ENCODE measurements at regions not wholly inside any gene's neighbourhood (a gene's known extent, or its start where the extent isn't known, plus 50 kb on each side); places are given as distances from the start of the nearest gene placed in this dataset.

- Histone ChIP-seq H3K27me3 (no peaks in the 10 kb centered on the region), H3K4me1 (ENCODE audit: control insufficient read depth in 1 of 2, insufficient read depth in 1 of 2, low read depth in 1 of 2, low read length in 1 of 2) (no peaks in the 10 kb centered on the region), H3K27ac (no peak overlapping the region), H3K36me3 (no peaks in the 10 kb centered on the region), H3K9me3 (no peaks in the 10 kb centered on the region), H3K4me3 (ENCODE audit: low read depth in 1 of 2, low read length in 1 of 2) (no peak overlapping the region)
- TF ChIP-seq CTCF (IDR thresholded peaks at IDR 0.05), result no peak
Measured at GRCh38 chr10:129157185-129157584, 309.9 kb upstream of the MGMT start.

- Histone ChIP-seq H3K27me3 (no peaks in the 10 kb centered on the region), H3K4me1 (ENCODE audit: control insufficient read depth in 1 of 2, insufficient read depth in 1 of 2, low read depth in 1 of 2, low read length in 1 of 2) (no peaks in the 10 kb centered on the region), H3K9me3 (no peaks in the 10 kb centered on the region), H3K4me3 (ENCODE audit: low read depth in 1 of 2, low read length in 1 of 2) (no peak overlapping the region), H3K27ac (no peak overlapping the region), H3K36me3 (no peaks in the 10 kb centered on the region)
- TF ChIP-seq CTCF (IDR thresholded peaks at IDR 0.05), result no peak
Measured at GRCh38 chr10:129161150-129161549, 305.9 kb upstream of the MGMT start.

GRCh38 chr10:129163531-129163930 lies 303.5 kb upstream of the MGMT start:
- Histone ChIP-seq H3K27me3 (no peaks in the 10 kb centered on the region), H3K4me1 (ENCODE audit: control insufficient read depth in 1 of 2, insufficient read depth in 1 of 2, low read depth in 1 of 2, low read length in 1 of 2) (no peaks in the 10 kb centered on the region), H3K9me3 (no peaks in the 10 kb centered on the region), H3K36me3 (no peaks in the 10 kb centered on the region), H3K4me3 (ENCODE audit: low read depth in 1 of 2, low read length in 1 of 2) (no peak overlapping the region), H3K27ac (no peak overlapping the region)
- no peak for TF ChIP-seq CTCF (IDR thresholded peaks at IDR 0.05)

- Histone ChIP-seq H3K4me1 (ENCODE audit: control insufficient read depth in 1 of 2, insufficient read depth in 1 of 2, low read depth in 1 of 2, low read length in 1 of 2) (no peaks in the 10 kb centered on the region), H3K27me3 (no peaks in the 10 kb centered on the region), H3K27ac (no peak overlapping the region), H3K36me3 (no peaks in the 10 kb centered on the region), H3K9me3 (no peaks in the 10 kb centered on the region), H3K4me3 (ENCODE audit: low read depth in 1 of 2, low read length in 1 of 2) (no peak overlapping the region)
- TF ChIP-seq CTCF (IDR thresholded peaks at IDR 0.05), result no peak
Measured at GRCh38 chr10:129165076-129165720, 301.8 kb upstream of the MGMT start.

GRCh38 chr10:129165770-129166169 lies 301.3 kb upstream of the MGMT start:
- Histone ChIP-seq H3K9me3 (no peaks in the 10 kb centered on the region), H3K4me1 (ENCODE audit: control insufficient read depth in 1 of 2, insufficient read depth in 1 of 2, low read depth in 1 of 2, low read length in 1 of 2) (no peaks in the 10 kb centered on the region), H3K36me3 (no peaks in the 10 kb centered on the region), H3K27ac (no peak overlapping the region), H3K4me3 (ENCODE audit: low read depth in 1 of 2, low read length in 1 of 2) (no peak overlapping the region), H3K27me3 (no peaks in the 10 kb centered on the region)
- no peak for TF ChIP-seq CTCF (IDR thresholded peaks at IDR 0.05)

- TF ChIP-seq CTCF (IDR thresholded peaks at IDR 0.05), result no peak
- Histone ChIP-seq H3K36me3 (no peaks in the 10 kb centered on the region), H3K27ac (no peak overlapping the region), H3K27me3 (no peaks in the 10 kb centered on the region), H3K4me3 (ENCODE audit: low read depth in 1 of 2, low read length in 1 of 2) (no peak overlapping the region), H3K4me1 (ENCODE audit: control insufficient read depth in 1 of 2, insufficient read depth in 1 of 2, low read depth in 1 of 2, low read length in 1 of 2) (no peaks in the 10 kb centered on the region), H3K9me3 (no peaks in the 10 kb centered on the region)
Measured at GRCh38 chr10:129168660-129169059, 298.4 kb upstream of the MGMT start.
